ENCODE measurements at regions not wholly inside any gene's neighbourhood (a gene's known extent, or its start where the extent isn't known, plus 50 kb on each side); places are given as distances from the start of the nearest gene placed in this dataset.

DNA sequence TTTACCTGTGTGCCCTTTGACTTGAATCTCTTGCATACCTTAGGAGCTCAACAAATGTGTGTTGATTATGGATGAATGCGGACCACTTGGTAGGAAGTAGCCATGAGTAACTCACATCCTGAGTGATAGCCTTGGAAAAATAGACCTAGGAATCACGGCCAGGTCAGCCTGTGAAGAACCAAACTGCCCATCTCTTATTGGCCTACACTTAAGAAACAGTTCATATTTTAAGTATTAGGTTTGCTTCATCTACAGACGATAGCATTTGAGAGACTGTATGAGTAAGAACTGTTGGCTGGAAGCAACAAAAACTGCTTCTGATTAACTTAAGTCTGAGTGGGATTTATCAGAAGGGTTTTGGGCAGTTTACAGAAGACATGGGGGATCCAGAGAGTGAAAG is 152.5 kb upstream of the ADRA1D start:
- TF ChIP-seq, protein P1, sequence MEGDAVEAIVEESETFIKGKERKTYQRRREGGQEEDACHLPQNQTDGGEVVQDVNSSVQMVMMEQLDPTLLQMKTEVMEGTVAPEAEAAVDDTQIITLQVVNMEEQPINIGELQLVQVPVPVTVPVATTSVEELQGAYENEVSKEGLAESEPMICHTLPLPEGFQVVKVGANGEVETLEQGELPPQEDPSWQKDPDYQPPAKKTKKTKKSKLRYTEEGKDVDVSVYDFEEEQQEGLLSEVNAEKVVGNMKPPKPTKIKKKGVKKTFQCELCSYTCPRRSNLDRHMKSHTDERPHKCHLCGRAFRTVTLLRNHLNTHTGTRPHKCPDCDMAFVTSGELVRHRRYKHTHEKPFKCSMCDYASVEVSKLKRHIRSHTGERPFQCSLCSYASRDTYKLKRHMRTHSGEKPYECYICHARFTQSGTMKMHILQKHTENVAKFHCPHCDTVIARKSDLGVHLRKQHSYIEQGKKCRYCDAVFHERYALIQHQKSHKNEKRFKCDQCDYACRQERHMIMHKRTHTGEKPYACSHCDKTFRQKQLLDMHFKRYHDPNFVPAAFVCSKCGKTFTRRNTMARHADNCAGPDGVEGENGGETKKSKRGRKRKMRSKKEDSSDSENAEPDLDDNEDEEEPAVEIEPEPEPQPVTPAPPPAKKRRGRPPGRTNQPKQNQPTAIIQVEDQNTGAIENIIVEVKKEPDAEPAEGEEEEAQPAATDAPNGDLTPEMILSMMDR (IDR thresholded peaks at IDR 0.05; ENCODE audit: low read length) = no peak
- no peak for TF ChIP-seq EZH2 (IDR thresholded peaks at IDR 0.05; ENCODE audit: borderline replicate concordance, low read length)
